SH-SY5Y (cell line): ENCODE measurements at regions not wholly inside any gene's neighbourhood (a gene's known extent, or its start where the extent isn't known, plus 50 kb on each side); places are given as distances from the start of the nearest gene placed in this dataset.

ENCODE experiments used
- GATA2 ChIP-seq: IDR thresholded peaks from 2 replicates; pipeline ENCODE4 v1.6.1; 2011; ENCODE audit warnings: mild to moderate bottlenecking, low read depth, low read length
- GATA3 ChIP-seq: IDR thresholded peaks from 2 replicates; pipeline ENCODE4 v1.6.1; 2011; ENCODE audit warnings: low read depth, mild to moderate bottlenecking, low read length, moderate library complexity

DNA sequence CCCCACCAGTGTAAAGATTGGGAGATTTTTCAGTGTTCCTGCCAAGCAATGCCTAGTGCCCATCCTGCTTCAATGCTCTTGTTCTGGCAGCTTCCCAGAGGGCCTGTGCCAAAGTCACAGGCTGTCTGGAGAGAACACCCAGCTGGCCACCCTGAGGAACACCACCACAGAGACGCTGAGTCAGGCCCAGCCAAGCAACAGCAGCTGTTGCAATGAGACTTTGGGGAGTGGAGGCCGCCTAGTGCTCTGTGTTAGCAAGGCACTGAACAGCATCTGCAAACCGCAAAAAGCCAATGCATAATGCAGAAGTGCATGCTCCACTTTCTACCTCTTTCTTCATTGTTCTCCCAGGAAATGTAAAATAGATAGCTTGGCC lies 168.1 kb downstream of the NXPE2 start:
- no peak for TF ChIP-seq GATA3
- no peak for TF ChIP-seq GATA2
